ENCODE measurements at regions not wholly inside any gene's neighbourhood (a gene's known extent, or its start where the extent isn't known, plus 50 kb on each side); places are given as distances from the start of the nearest gene placed in this dataset.

DNA sequence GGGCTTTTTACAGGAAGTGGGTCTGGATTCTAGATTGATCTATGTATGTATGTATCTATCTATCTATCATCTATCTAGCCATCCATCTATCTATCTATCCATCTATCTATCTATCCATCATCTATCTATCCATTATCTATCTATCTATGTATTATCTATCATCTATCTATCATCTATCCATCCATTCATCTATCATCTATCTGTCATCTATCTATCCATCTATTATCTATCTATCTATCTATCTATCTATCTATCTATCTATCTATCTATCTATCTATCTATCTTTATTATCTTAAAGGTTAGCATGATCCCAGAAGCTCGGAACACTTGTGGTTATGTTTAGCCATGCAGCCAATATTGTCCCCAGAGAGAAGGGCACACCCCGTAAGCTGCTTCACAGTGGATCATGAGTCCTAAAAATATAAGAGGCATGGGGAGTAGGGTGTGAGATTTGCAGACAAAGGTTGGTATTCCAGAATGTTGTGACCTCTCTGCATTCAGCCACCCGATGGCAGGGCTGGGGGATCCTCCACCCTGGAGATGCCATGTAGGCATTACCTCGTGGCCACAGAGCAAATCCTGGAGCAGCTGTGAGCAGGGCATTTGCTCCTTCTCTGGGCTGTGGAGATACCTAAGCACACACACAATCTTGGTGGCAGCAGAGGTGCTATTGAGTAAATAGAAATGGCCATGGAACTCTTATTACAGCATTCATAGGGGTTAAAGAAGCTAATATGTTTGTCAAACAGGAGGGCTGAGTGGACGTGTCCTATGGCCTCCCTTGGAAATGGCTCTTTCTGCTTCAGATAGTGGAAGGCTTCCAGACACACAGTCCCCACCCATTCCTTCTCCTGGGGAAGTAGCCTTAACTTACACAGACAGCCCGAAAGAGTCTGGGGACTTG, 310.0 kb upstream of the TSHZ3 start:
- Mint-ChIP-seq H3K36me3 (ENCODE audit: insufficient read depth, unreplicated experiment) (no peaks in the 10 kb centered on the region), H3K4me1 (ENCODE audit: insufficient read depth, unreplicated experiment) (no peaks in the 10 kb centered on the region), H3K4me3 (ENCODE audit: unreplicated experiment) (no peak overlapping the region), H3K9me3 (ENCODE audit: unreplicated experiment) (peaks cover 40% of the 10 kb centered on the region), H3K27ac (ENCODE audit: low read depth, unreplicated experiment) (no peak overlapping the region), H3K27me3 (ENCODE audit: insufficient read depth, unreplicated experiment) (no peaks in the 10 kb centered on the region)
- ChIA-PET CTCF (interaction anchor here (0.6 kb wide), 1 partner anchor 911 kb away, joined by 3 read pairs; no protein-coding TSS in a partner anchor), POLR2A (no interaction called here)
- BruUV-seq (replicated peaks), result no TSS peak
- intact Hi-C loops (cut with micrococcal nuclease), result no loop called here
- TF ChIP-seq, protein P1, sequence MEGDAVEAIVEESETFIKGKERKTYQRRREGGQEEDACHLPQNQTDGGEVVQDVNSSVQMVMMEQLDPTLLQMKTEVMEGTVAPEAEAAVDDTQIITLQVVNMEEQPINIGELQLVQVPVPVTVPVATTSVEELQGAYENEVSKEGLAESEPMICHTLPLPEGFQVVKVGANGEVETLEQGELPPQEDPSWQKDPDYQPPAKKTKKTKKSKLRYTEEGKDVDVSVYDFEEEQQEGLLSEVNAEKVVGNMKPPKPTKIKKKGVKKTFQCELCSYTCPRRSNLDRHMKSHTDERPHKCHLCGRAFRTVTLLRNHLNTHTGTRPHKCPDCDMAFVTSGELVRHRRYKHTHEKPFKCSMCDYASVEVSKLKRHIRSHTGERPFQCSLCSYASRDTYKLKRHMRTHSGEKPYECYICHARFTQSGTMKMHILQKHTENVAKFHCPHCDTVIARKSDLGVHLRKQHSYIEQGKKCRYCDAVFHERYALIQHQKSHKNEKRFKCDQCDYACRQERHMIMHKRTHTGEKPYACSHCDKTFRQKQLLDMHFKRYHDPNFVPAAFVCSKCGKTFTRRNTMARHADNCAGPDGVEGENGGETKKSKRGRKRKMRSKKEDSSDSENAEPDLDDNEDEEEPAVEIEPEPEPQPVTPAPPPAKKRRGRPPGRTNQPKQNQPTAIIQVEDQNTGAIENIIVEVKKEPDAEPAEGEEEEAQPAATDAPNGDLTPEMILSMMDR (IDR thresholded peaks at IDR 0.05; ENCODE audit: unreplicated experiment), result no peak
- DNase-seq (ENCODE audit: unreplicated experiment), result no peak

DNA sequence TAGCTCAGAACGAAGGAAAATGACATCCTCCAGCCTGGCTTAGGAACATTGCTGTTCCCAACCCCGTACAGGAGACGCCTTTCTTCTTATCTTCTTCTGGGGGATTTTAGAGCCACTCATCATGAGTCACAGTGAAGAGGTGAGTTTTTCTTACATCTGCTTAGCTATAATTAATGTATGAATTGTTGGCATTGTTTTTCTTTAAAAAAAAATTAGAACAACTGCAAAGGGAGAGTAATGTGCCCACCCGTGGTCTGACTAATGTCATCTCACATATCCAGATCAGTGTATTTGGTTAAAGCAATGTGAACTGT, 310.6 kb upstream of the TSHZ3 start:
- CTCF ChIA-PET, result interaction anchor here (0.6 kb wide), 1 partner anchor 910 kb away, joined by 3 read pairs; no protein-coding TSS in a partner anchor
- intact Hi-C loops (cut with micrococcal nuclease), result no loop called here
- TF ChIP-seq, protein P1 (IDR thresholded peaks at IDR 0.05; ENCODE audit: unreplicated experiment), result no peak
- no TSS peak for BruUV-seq (replicated peaks)
- no peak overlapping the region for H3K4me3 Mint-ChIP-seq (ENCODE audit: unreplicated experiment)
- H3K9me3 Mint-ChIP-seq (ENCODE audit: unreplicated experiment), result peaks cover 36% of the 10 kb centered on the region
- no peak for DNase-seq (ENCODE audit: unreplicated experiment)
- H3K4me1 Mint-ChIP-seq (ENCODE audit: insufficient read depth, unreplicated experiment), result no peaks in the 10 kb centered on the region
- POLR2A ChIA-PET, result no interaction called here
- no peak overlapping the region for H3K27ac Mint-ChIP-seq (ENCODE audit: low read depth, unreplicated experiment)
- no peaks in the 10 kb centered on the region for H3K27me3 Mint-ChIP-seq (ENCODE audit: insufficient read depth, unreplicated experiment)
- no peaks in the 10 kb centered on the region for H3K36me3 Mint-ChIP-seq (ENCODE audit: insufficient read depth, unreplicated experiment)

DNA sequence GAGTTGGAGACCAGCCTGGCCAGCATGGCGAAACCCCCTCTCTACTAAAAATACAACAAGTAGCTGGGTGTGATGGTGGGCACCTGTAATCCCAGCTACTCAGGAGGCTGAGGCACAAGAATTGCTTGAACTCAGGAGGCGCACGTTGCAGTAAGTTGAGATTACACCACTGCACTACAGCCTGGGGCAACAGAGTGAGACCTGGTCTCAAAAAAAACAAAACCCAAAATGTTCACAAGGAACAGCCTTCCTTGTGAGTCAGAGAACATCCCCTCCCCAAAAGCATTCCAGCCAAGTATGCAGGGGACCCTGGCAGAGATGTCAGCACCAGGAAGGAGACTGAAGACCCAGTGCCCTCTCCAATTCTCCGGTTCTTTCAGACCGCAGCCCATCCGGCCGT, 314.9 kb upstream of the TSHZ3 start:
- no peaks in the 10 kb centered on the region for H3K27me3 Mint-ChIP-seq (ENCODE audit: insufficient read depth, unreplicated experiment)
- CTCF ChIA-PET, result no interaction called here
- H3K36me3 Mint-ChIP-seq (ENCODE audit: insufficient read depth, unreplicated experiment), result no peaks in the 10 kb centered on the region
- no peaks in the 10 kb centered on the region for H3K4me1 Mint-ChIP-seq (ENCODE audit: insufficient read depth, unreplicated experiment)
- TF ChIP-seq, protein P1 (IDR thresholded peaks at IDR 0.05; ENCODE audit: unreplicated experiment), result no peak
- no peak for DNase-seq (ENCODE audit: unreplicated experiment)
- no peak overlapping the region for H3K4me3 Mint-ChIP-seq (ENCODE audit: unreplicated experiment)
- no TSS peak for BruUV-seq (replicated peaks)
- H3K27ac Mint-ChIP-seq (ENCODE audit: low read depth, unreplicated experiment), result no peak overlapping the region
- intact Hi-C loops (cut with micrococcal nuclease), result no loop called here
- H3K9me3 Mint-ChIP-seq (ENCODE audit: unreplicated experiment), result peaks cover 27% of the 10 kb centered on the region
- POLR2A ChIA-PET, result no interaction called here

DNA sequence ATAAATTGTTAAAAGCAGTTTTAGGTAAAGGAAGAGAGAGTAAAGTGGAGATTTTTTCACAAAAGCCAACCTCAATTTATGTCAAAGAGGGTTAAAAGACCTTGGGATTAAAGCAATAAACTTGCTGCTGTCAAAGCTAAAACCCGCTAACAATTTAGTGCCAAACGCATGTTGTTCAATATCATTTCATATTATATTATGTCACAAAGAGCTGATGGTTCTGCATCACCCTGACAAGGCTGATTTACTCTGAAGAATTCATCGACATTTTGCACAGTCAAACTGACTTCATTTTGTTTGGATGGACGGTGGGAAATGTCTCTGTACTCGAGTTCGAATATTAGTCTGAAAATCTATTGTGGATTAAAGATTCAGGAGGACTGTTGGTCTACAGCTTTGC, 315.8 kb upstream of the TSHZ3 start:
- no peak overlapping the region for H3K4me3 Mint-ChIP-seq (ENCODE audit: unreplicated experiment)
- H3K27ac Mint-ChIP-seq (ENCODE audit: low read depth, unreplicated experiment), result no peak overlapping the region
- ChIA-PET CTCF (no interaction called here), POLR2A (no interaction called here)
- BruUV-seq (replicated peaks), result no TSS peak
- H3K27me3 Mint-ChIP-seq (ENCODE audit: insufficient read depth, unreplicated experiment), result no peaks in the 10 kb centered on the region
- peaks cover 2% of the 10 kb centered on the region for H3K36me3 Mint-ChIP-seq (ENCODE audit: insufficient read depth, unreplicated experiment)
- TF ChIP-seq, protein P1 (IDR thresholded peaks at IDR 0.05; ENCODE audit: unreplicated experiment), result no peak
- intact Hi-C loops (cut with micrococcal nuclease), result no loop called here
- no peak for DNase-seq (ENCODE audit: unreplicated experiment)
- H3K9me3 Mint-ChIP-seq (ENCODE audit: unreplicated experiment), result peaks cover 30% of the 10 kb centered on the region
- no peaks in the 10 kb centered on the region for H3K4me1 Mint-ChIP-seq (ENCODE audit: insufficient read depth, unreplicated experiment)
